Activated CD4-positive, alpha-beta T cell treated with anti-CD3 and anti-CD28 coated beads, Interleukin-2, amount 10 ng/mL, durations not matched to agents 24 days and 14 days (primary cell): ENCODE measurements at regions not wholly inside any gene's neighbourhood (a gene's known extent, or its start where the extent isn't known, plus 50 kb on each side); places are given as distances from the start of the nearest gene placed in this dataset.

ENCODE experiments used
- DNase-seq: peaks from one replicate; pipeline ENCODE4 v3.0.0; 2022
- H3K27ac Mint-ChIP-seq: one replicate; pipeline ENCODE4 v1.8.0; 2022; ENCODE audit warnings: mild to moderate bottlenecking, mixed read lengths
- H3K27me3 Mint-ChIP-seq: one replicate; pipeline ENCODE4 v1.8.0; 2022; ENCODE audit warnings: mixed read lengths
- H3K36me3 Mint-ChIP-seq: one replicate; pipeline ENCODE4 v1.8.0; 2022; ENCODE audit warnings: low read depth, mild to moderate bottlenecking, mixed read lengths
- H3K4me1 Mint-ChIP-seq: one replicate; pipeline ENCODE4 v1.8.0; 2021; ENCODE audit warnings: mixed read lengths
- H3K4me3 Mint-ChIP-seq: one replicate; pipeline ENCODE4 v1.8.0; 2022; ENCODE audit warnings: mild to moderate bottlenecking, moderate library complexity, mixed read lengths
- H3K9me3 Mint-ChIP-seq: one replicate; pipeline ENCODE4 v1.8.0; 2021; ENCODE audit warnings: mixed read lengths
- intact Hi-C: fragments of 100-400 bp; cut with micrococcal nuclease; formaldehyde crosslinking; loops from one replicate; pipeline ENCODE4 v1.15.1; 2023

- no peaks in the 10 kb centered on the region for H3K4me1 Mint-ChIP-seq
- no peak overlapping the region for H3K27ac Mint-ChIP-seq
- intact Hi-C loops: no loop called here
- H3K4me3 Mint-ChIP-seq: no peak overlapping the region
- H3K36me3 Mint-ChIP-seq: no peaks in the 10 kb centered on the region
- DNase-seq: no peak
- H3K27me3 Mint-ChIP-seq: no peaks in the 10 kb centered on the region
- peaks cover 3% of the 10 kb centered on the region for H3K9me3 Mint-ChIP-seq
Measured at GRCh38 chr1:82689217-82689616, 888.5 kb downstream of the ADGRL2 start.

DNA sequence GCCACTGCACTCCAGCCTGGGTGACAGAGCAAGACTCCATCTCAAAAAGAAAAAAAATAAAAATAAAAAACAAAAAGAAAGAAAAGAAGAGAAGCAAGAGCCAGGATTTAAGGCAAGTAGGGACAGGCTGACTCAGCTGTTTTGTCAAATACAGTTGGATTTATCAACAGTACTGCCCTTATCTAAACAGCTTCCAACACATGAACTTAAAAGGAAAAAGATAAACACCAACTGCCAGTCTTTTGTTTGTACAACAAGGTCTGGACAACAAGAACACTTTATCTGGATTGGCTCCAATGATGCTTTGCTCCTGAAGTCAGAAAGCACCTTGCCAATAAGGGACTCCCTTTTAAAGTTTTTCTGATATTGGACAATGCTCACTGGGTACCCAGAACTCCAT is 886.0 kb downstream of the ADGRL2 start:
- intact Hi-C loops: no loop called here
- Mint-ChIP-seq H3K9me3 (peaks cover 3% of the 10 kb centered on the region), H3K4me3 (no peak overlapping the region), H3K27ac (no peak overlapping the region), H3K36me3 (no peaks in the 10 kb centered on the region), H3K4me1 (no peaks in the 10 kb centered on the region), H3K27me3 (no peaks in the 10 kb centered on the region)
- no peak for DNase-seq

DNA sequence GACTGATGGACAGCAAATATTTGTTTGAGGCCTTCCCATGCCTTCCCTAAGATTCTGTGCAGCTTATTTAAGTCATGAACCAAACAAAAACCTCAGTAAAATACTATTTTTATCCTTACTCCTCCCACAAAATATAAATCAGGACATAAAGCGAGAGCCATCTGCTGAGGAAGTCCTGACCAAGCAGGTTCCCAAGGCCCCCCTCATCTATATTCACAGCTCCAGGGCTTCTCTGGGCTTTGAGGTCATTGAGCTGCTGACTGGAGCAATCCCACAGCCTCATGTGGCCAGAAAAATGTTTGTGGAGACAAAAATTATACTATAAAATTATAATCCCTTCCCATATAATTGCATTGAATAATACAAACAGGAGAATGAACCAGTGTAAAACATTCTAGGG is 846.2 kb downstream of the ADGRL2 start:
- no peaks in the 10 kb centered on the region for H3K36me3 Mint-ChIP-seq
- H3K27me3 Mint-ChIP-seq: no peaks in the 10 kb centered on the region
- intact Hi-C loops: no loop called here
- DNase-seq: no peak
- H3K4me3 Mint-ChIP-seq: no peak overlapping the region
- H3K27ac Mint-ChIP-seq: no peak overlapping the region
- no peaks in the 10 kb centered on the region for H3K4me1 Mint-ChIP-seq
- no peaks in the 10 kb centered on the region for H3K9me3 Mint-ChIP-seq

- DNase-seq: no peak
- no peak overlapping the region for H3K4me3 Mint-ChIP-seq
- H3K4me1 Mint-ChIP-seq: no peaks in the 10 kb centered on the region
- intact Hi-C loops: no loop called here
- no peaks in the 10 kb centered on the region for H3K36me3 Mint-ChIP-seq
- no peak overlapping the region for H3K27ac Mint-ChIP-seq
- H3K27me3 Mint-ChIP-seq: no peaks in the 10 kb centered on the region
- H3K9me3 Mint-ChIP-seq: no peaks in the 10 kb centered on the region
Measured at GRCh38 chr1:82646336-82646735, 845.6 kb downstream of the ADGRL2 start.

GRCh38 chr1:82644186-82644915 is 843.6 kb downstream of the ADGRL2 start:
- DNase-seq: no peak
- no peak overlapping the region for H3K27ac Mint-ChIP-seq
- H3K4me3 Mint-ChIP-seq: no peak overlapping the region
- H3K36me3 Mint-ChIP-seq: no peaks in the 10 kb centered on the region
- H3K4me1 Mint-ChIP-seq: no peaks in the 10 kb centered on the region
- H3K27me3 Mint-ChIP-seq: no peaks in the 10 kb centered on the region
- intact Hi-C loops: no loop called here
- no peaks in the 10 kb centered on the region for H3K9me3 Mint-ChIP-seq

- Mint-ChIP-seq H3K27ac (no peak overlapping the region), H3K9me3 (no peaks in the 10 kb centered on the region), H3K27me3 (no peaks in the 10 kb centered on the region), H3K4me1 (no peaks in the 10 kb centered on the region), H3K36me3 (no peaks in the 10 kb centered on the region), H3K4me3 (no peak overlapping the region)
- intact Hi-C loops: no loop called here
- DNase-seq: no peak
Measured at GRCh38 chr1:82640352-82640751, 839.6 kb downstream of the ADGRL2 start.

- Mint-ChIP-seq H3K4me3 (no peak overlapping the region), H3K27me3 (no peaks in the 10 kb centered on the region), H3K36me3 (no peaks in the 10 kb centered on the region), H3K9me3 (no peaks in the 10 kb centered on the region), H3K27ac (no peak overlapping the region), H3K4me1 (no peaks in the 10 kb centered on the region)
- intact Hi-C loops: no loop called here
- no peak for DNase-seq
Measured at GRCh38 chr1:82634266-82634665, 833.5 kb downstream of the ADGRL2 start.

GRCh38 chr1:82632155-82632554 is 831.4 kb downstream of the ADGRL2 start:
- Mint-ChIP-seq H3K9me3 (no peaks in the 10 kb centered on the region), H3K4me1 (no peaks in the 10 kb centered on the region), H3K36me3 (no peaks in the 10 kb centered on the region), H3K27me3 (no peaks in the 10 kb centered on the region), H3K4me3 (no peak overlapping the region), H3K27ac (no peak overlapping the region)
- intact Hi-C loops: no loop called here
- DNase-seq: no peak

GRCh38 chr1:82628887-82629286 is 828.2 kb downstream of the ADGRL2 start:
- intact Hi-C loops: no loop called here
- no peak overlapping the region for H3K4me3 Mint-ChIP-seq
- H3K27ac Mint-ChIP-seq: no peak overlapping the region
- H3K4me1 Mint-ChIP-seq: no peaks in the 10 kb centered on the region
- H3K9me3 Mint-ChIP-seq: peaks cover 5% of the 10 kb centered on the region
- no peaks in the 10 kb centered on the region for H3K27me3 Mint-ChIP-seq
- DNase-seq: no peak
- H3K36me3 Mint-ChIP-seq: no peaks in the 10 kb centered on the region

DNA sequence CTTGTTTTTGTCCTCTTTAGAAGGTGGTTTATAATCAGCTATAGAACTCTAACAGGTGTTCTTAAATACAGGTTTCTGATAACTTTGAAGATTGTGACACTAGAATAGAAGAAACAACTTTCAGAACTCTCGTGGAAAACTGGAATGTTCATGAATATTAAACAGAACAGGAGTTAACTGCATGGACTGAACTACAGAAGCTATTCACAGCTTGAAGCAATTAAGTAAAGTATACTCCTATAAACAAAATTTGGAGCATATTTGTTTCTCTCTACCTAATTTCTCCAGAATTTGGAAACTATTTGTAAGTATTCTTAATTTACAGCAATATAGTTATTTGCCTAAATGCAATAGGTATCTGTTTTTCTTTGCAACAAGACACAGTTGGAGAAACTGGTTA is 824.8 kb downstream of the ADGRL2 start:
- no peak for DNase-seq
- intact Hi-C loops: no loop called here
- Mint-ChIP-seq H3K9me3 (peaks cover 5% of the 10 kb centered on the region), H3K4me1 (no peaks in the 10 kb centered on the region), H3K4me3 (no peak overlapping the region), H3K36me3 (no peaks in the 10 kb centered on the region), H3K27ac (no peak overlapping the region), H3K27me3 (no peaks in the 10 kb centered on the region)

DNA sequence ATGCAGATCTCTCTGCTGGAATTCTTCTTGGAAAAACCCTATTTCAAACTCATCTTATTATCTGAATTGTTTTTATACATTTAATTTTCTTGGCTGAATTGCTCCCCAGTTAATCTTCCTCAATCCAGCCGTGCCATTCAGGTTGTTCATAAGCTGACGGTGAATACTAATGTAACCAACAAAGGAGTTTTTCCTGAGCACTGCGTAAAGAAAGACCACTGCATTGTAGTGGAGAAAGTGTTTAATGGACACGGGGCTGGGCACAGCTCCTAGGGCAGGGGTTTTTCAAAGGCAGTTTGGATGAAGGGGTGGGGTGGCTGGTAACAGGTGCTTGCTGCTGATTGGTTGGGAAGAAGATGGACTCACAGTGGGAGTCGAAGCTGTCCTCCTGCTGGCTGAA is 820.3 kb downstream of the ADGRL2 start:
- no peak overlapping the region for H3K27ac Mint-ChIP-seq
- H3K4me1 Mint-ChIP-seq: no peaks in the 10 kb centered on the region
- intact Hi-C loops: no loop called here
- H3K4me3 Mint-ChIP-seq: no peak overlapping the region
- DNase-seq: no peak
- H3K36me3 Mint-ChIP-seq: no peaks in the 10 kb centered on the region
- no peaks in the 10 kb centered on the region for H3K9me3 Mint-ChIP-seq
- H3K27me3 Mint-ChIP-seq: no peaks in the 10 kb centered on the region

- Mint-ChIP-seq H3K9me3 (no peaks in the 10 kb centered on the region), H3K27ac (no peak overlapping the region), H3K4me1 (no peaks in the 10 kb centered on the region), H3K27me3 (no peaks in the 10 kb centered on the region), H3K36me3 (no peaks in the 10 kb centered on the region), H3K4me3 (no peak overlapping the region)
- intact Hi-C loops: no loop called here
- no peak for DNase-seq
Measured at GRCh38 chr1:82614090-82614489, 813.4 kb downstream of the ADGRL2 start.

DNA sequence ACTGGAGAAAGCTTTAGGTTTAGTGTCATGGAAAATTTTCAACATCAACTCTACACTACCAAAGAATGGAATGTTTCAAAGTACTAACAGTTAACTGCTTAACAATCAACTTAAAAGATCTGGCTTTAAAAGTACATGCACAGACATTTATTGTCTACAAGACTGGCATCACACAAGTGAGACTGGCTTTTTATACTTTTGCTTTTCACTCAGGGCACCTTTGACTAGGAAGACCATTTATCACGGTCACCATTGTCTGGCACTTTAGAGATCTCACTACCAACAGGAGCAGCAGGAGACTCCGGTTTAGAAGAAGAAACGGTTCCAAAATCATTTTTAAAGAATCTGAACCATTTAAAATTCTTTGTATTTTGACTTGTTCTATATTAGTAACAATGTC is 812.3 kb downstream of the ADGRL2 start:
- no peak overlapping the region for H3K27ac Mint-ChIP-seq
- no peaks in the 10 kb centered on the region for H3K4me1 Mint-ChIP-seq
- no peaks in the 10 kb centered on the region for H3K9me3 Mint-ChIP-seq
- no peaks in the 10 kb centered on the region for H3K36me3 Mint-ChIP-seq
- no peaks in the 10 kb centered on the region for H3K27me3 Mint-ChIP-seq
- no peak for DNase-seq
- intact Hi-C loops: no loop called here
- no peak overlapping the region for H3K4me3 Mint-ChIP-seq

- intact Hi-C loops: no loop called here
- H3K9me3 Mint-ChIP-seq: no peaks in the 10 kb centered on the region
- no peaks in the 10 kb centered on the region for H3K4me1 Mint-ChIP-seq
- no peak overlapping the region for H3K4me3 Mint-ChIP-seq
- no peak overlapping the region for H3K27ac Mint-ChIP-seq
- H3K27me3 Mint-ChIP-seq: no peaks in the 10 kb centered on the region
- DNase-seq: no peak
- H3K36me3 Mint-ChIP-seq: no peaks in the 10 kb centered on the region
Measured at GRCh38 chr1:82606546-82606945, 805.8 kb downstream of the ADGRL2 start.

GRCh38 chr1:82604524-82604923 is 803.8 kb downstream of the ADGRL2 start:
- Mint-ChIP-seq H3K4me3 (no peak overlapping the region), H3K27ac (no peak overlapping the region), H3K27me3 (no peaks in the 10 kb centered on the region), H3K9me3 (no peaks in the 10 kb centered on the region), H3K4me1 (no peaks in the 10 kb centered on the region), H3K36me3 (no peaks in the 10 kb centered on the region)
- intact Hi-C loops: no loop called here
- DNase-seq: no peak
